ENCODE measurements at regions not wholly inside any gene's neighbourhood (a gene's known extent, or its start where the extent isn't known, plus 50 kb on each side); places are given as distances from the start of the nearest gene placed in this dataset.

- TF ChIP-seq CTCF (IDR thresholded peaks at IDR 0.05), result no peak
- TF ChIP-seq E2F1 (CRISPR knock-in tag; IDR thresholded peaks at IDR 0.05), result no peak
- TF ChIP-seq E2F5 (CRISPR knock-in tag; IDR thresholded peaks at IDR 0.05), result no peak
- TF ChIP-seq SP1 (CRISPR knock-in tag; conservative IDR thresholded peaks at IDR 0.05), result no peak
- TF ChIP-seq ETV6 (CRISPR knock-in tag; IDR thresholded peaks at IDR 0.05), result no peak
- no peak for TF ChIP-seq ARID4B (CRISPR knock-in tag; IDR thresholded peaks at IDR 0.05; ENCODE audit: borderline replicate concordance)
- no peak for TF ChIP-seq TEAD1 (CRISPR knock-in tag; IDR thresholded peaks at IDR 0.05)
- no peak for TF ChIP-seq AR (CRISPR knock-in tag; IDR thresholded peaks at IDR 0.05)
- TF ChIP-seq TCF7 (CRISPR knock-in tag; IDR thresholded peaks at IDR 0.05; ENCODE audit: low read depth), result no peak
Measured at GRCh38 chr20:10724449-10725173, 50.8 kb upstream of the JAG1 start.
